ENCODE measurements at regions not wholly inside any gene's neighbourhood (a gene's known extent, or its start where the extent isn't known, plus 50 kb on each side); places are given as distances from the start of the nearest gene placed in this dataset.

GRCh38 chr11:105553025-105553424 is 56.8 kb upstream of the GRIA4 start:
- Histone ChIP-seq H3K4me3 (ENCODE audit: low read depth, low read length) (no peak overlapping the region), H3K27me3 (replicated peaks) (no peaks in the 10 kb centered on the region), H3K36me3 (replicated peaks) (no peaks in the 10 kb centered on the region), H3K27ac (no peak overlapping the region)
- in situ Hi-C loops (cut with HindIII; ENCODE audit: low pct_ligation_motif_present, low sequenced_read_pairs) = no loop called here
- DNase-seq = peak; percentile 23
- no peak for TF ChIP-seq CTCF (IDR thresholded peaks at IDR 0.05; ENCODE audit: low read depth, low read length, missing control alignments)

GRCh38 chr11:105548359-105548758 is 61.5 kb upstream of the GRIA4 start:
- Histone ChIP-seq H3K27ac (no peak overlapping the region), H3K27me3 (replicated peaks) (no peaks in the 10 kb centered on the region), H3K36me3 (replicated peaks) (no peaks in the 10 kb centered on the region), H3K4me3 (ENCODE audit: low read depth, low read length) (no peak overlapping the region)
- no peak for TF ChIP-seq CTCF (IDR thresholded peaks at IDR 0.05; ENCODE audit: low read depth, low read length, missing control alignments)
- in situ Hi-C loops (cut with HindIII; ENCODE audit: low pct_ligation_motif_present, low sequenced_read_pairs) = no loop called here
- no peak for DNase-seq

GRCh38 chr11:105538588-105538987 is 71.3 kb upstream of the GRIA4 start:
- H3K4me3 ChIP-seq (ENCODE audit: low read depth, low read length) = no peak overlapping the region

GRCh38 chr11:105537531-105537930 is 72.3 kb upstream of the GRIA4 start:
- in situ Hi-C loops (cut with HindIII; ENCODE audit: low pct_ligation_motif_present, low sequenced_read_pairs) = no loop called here
- no peaks in the 10 kb centered on the region for H3K27me3 ChIP-seq (replicated peaks)
- H3K27ac ChIP-seq = no peak overlapping the region
- H3K36me3 ChIP-seq (replicated peaks) = no peaks in the 10 kb centered on the region
- no peak for TF ChIP-seq CTCF (IDR thresholded peaks at IDR 0.05; ENCODE audit: low read depth, low read length, missing control alignments)
- no peak overlapping the region for H3K4me3 ChIP-seq (ENCODE audit: low read depth, low read length)
- DNase-seq = no peak

More at GRCh38 chr11:105538588-105538987, 71.3 kb upstream of the GRIA4 start:
- in situ Hi-C loops (cut with HindIII; ENCODE audit: low pct_ligation_motif_present, low sequenced_read_pairs) = no loop called here
- no peaks in the 10 kb centered on the region for H3K27me3 ChIP-seq (replicated peaks)
- H3K36me3 ChIP-seq (replicated peaks) = no peaks in the 10 kb centered on the region
- no peak overlapping the region for H3K27ac ChIP-seq
- TF ChIP-seq CTCF (IDR thresholded peaks at IDR 0.05; ENCODE audit: low read depth, low read length, missing control alignments) = no peak
- DNase-seq = no peak

GRCh38 chr11:105524286-105524685 is 85.6 kb upstream of the GRIA4 start:
- Histone ChIP-seq H3K4me3 (ENCODE audit: low read depth, low read length) (no peak overlapping the region), H3K27me3 (replicated peaks) (no peaks in the 10 kb centered on the region), H3K27ac (no peak overlapping the region), H3K36me3 (replicated peaks) (no peaks in the 10 kb centered on the region)
- DNase-seq = no peak
- in situ Hi-C loops (cut with HindIII; ENCODE audit: low pct_ligation_motif_present, low sequenced_read_pairs) = no loop called here
- no peak for TF ChIP-seq CTCF (IDR thresholded peaks at IDR 0.05; ENCODE audit: low read depth, low read length, missing control alignments)

GRCh38 chr11:105520706-105521345 is 89.0 kb upstream of the GRIA4 start:
- DNase-seq = no peak
- no peak overlapping the region for H3K4me3 ChIP-seq (ENCODE audit: low read depth, low read length)
- in situ Hi-C loops (cut with HindIII; ENCODE audit: low pct_ligation_motif_present, low sequenced_read_pairs) = no loop called here
- no peak for TF ChIP-seq CTCF (IDR thresholded peaks at IDR 0.05; ENCODE audit: low read depth, low read length, missing control alignments)
- H3K27ac ChIP-seq = no peak overlapping the region
- no peaks in the 10 kb centered on the region for H3K27me3 ChIP-seq (replicated peaks)
- H3K36me3 ChIP-seq (replicated peaks) = no peaks in the 10 kb centered on the region
